ENCODE measurements at regions not wholly inside any gene's neighbourhood (a gene's known extent, or its start where the extent isn't known, plus 50 kb on each side); places are given as distances from the start of the nearest gene placed in this dataset.

DNA sequence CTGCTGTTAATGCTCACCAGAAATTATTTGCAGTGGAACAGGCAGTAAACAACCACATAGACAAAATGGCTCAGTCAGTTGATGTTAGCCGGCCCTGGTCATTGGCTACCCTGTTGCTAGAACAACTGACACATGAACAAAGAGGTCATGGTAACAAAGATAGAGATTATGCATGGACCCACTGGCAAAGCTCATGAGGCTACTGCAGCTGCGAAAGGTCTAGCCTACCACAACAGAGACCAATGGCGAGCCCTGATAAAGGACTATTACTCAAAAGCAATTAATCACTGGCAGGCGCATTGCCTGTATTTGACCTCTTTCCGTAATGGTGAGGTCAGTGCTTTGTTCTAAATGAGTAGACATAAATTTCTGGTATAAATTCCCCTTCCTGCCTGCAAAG is 474.2 kb downstream of the DSC3 start:
- no peak for DNase-seq (ENCODE audit: extremely low read depth, low read depth)
- TF ChIP-seq, protein P1, sequence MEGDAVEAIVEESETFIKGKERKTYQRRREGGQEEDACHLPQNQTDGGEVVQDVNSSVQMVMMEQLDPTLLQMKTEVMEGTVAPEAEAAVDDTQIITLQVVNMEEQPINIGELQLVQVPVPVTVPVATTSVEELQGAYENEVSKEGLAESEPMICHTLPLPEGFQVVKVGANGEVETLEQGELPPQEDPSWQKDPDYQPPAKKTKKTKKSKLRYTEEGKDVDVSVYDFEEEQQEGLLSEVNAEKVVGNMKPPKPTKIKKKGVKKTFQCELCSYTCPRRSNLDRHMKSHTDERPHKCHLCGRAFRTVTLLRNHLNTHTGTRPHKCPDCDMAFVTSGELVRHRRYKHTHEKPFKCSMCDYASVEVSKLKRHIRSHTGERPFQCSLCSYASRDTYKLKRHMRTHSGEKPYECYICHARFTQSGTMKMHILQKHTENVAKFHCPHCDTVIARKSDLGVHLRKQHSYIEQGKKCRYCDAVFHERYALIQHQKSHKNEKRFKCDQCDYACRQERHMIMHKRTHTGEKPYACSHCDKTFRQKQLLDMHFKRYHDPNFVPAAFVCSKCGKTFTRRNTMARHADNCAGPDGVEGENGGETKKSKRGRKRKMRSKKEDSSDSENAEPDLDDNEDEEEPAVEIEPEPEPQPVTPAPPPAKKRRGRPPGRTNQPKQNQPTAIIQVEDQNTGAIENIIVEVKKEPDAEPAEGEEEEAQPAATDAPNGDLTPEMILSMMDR (IDR thresholded peaks at IDR 0.05; ENCODE audit: low read depth, low read length): no peak

DNA sequence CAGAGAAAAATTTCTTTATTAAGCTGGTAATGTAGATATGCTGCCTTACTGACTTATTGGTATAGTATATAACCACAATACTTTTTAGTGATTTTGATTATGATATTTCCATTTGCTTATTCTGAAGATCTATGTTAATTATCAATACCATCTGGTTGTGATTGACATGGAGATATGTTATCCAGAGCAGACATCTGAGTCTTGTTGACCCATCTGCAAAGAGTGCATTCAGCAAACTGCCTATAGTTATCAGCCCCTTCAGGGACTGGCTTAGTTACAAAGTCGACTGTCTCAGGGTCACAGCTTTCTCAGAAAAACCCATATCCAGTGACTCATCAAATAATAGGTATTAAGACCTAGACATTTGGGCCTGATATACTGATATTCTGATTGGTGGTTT is 475.7 kb downstream of the DSC3 start:
- TF ChIP-seq, protein P1 (IDR thresholded peaks at IDR 0.05; ENCODE audit: low read depth, low read length): no peak

DNA sequence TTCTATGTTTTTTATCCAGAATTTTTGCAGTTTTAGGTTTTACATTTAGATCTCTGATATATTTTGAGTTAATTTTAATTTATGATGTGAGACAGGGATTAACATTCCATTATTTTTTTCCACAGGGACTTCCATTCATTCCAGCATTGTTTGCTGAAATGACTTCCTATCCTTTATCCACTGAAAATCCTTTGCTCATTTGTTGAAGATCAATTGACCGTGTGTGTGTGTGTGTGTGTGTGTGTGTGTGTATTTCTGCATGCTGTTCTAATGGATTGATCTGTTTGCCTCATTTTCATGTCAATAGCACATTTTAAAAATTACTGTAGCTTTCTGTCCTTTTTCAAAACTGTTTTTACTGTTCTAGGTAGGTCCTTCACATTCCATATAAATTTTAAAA is 480.3 kb downstream of the DSC3 start:
- TF ChIP-seq, protein P1 (IDR thresholded peaks at IDR 0.05; ENCODE audit: low read depth, low read length): no peak

More for the DNA sequence above, 475.7 kb downstream of the DSC3 start:
- no peak for DNase-seq (ENCODE audit: extremely low read depth, low read depth)

DNA sequence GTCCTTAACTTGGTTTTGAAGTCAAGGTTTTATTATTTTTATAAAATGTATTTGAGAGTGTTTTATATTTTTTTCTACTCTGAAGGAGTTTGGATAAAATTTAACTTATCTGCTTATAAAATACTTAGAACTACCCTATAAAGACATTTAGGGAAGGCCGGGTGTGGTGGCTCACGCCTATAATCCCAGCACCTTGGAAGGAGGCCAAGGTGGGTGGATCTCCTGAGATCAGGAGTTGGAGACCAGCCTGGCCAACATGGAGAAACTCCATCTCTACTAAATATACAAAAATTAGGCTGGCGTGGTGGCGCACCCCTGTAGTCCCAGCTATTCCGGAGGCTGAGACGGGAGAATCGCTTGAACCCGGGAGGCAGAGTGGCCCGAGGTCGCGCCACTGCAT is 486.4 kb downstream of the DSC3 start:
- TF ChIP-seq, protein P1 (IDR thresholded peaks at IDR 0.05; ENCODE audit: low read depth, low read length): no peak

More for the DNA sequence above, 480.3 kb downstream of the DSC3 start:
- no peak for DNase-seq (ENCODE audit: extremely low read depth, low read depth)

DNA sequence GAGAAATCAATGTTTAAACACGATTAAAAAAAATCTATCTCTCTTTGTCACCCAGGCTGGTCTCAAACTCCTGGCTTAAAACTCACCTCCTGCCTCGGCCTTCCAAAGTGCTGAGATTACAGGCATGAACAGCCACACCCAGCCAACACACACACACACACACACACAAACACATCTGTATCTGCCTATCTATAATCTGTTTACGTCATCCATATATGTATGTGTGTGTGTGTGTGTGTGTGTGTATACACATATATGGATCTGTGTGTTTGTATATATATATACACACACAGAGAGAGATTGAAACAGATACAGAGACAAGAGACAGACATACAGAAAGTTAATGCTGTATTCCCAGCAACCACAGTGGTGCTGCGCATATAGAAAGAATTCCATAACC is 497.1 kb downstream of the DSC3 start:
- TF ChIP-seq, protein P1 (IDR thresholded peaks at IDR 0.05; ENCODE audit: low read depth, low read length): no peak
- no peak for DNase-seq (ENCODE audit: extremely low read depth, low read depth)

More for the DNA sequence above, 486.4 kb downstream of the DSC3 start:
- DNase-seq (ENCODE audit: extremely low read depth, low read depth): no peak

DNA sequence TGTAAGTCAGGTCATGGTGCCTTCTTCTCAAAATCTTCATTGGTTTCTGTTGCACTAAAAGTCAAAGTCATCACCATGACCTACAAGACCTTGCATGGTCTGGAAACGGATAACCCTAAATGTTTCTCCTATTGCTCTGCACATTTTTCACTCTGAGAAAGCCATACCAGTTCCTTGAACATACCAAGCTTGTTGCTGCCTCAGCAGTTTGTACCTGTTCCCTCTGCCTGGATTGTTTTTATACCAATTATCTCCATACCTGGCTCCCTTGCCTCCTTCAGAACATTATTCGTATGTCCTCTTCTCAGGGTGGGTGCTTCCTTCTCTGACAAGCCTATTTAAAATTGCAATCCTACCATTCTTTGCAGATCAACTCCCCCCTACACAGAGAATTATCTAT is 498.4 kb downstream of the DSC3 start:
- TF ChIP-seq, protein P1 (IDR thresholded peaks at IDR 0.05; ENCODE audit: low read depth, low read length): no peak
- no peak for DNase-seq (ENCODE audit: extremely low read depth, low read depth)

DNA sequence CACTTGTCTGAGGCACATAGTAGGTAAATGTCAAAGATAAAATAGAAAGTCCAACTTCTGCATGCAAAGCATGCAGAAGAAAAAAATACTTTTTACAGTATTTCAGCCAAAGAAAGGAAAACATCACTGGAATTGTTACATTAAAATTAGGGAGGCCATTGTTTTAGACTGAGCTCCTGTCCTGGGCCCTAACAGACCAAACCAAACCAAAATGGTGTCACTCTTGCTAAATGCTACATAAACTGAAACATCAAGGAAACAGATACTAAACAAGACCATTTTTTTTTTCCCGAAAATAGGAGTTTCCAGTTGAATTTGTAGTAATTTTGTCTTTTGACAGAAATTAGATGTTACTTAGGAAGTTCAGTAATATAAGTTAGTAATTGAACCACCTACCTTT is 508.8 kb downstream of the DSC3 start:
- no peak for DNase-seq (ENCODE audit: extremely low read depth, low read depth)
- TF ChIP-seq, protein P1 (IDR thresholded peaks at IDR 0.05; ENCODE audit: low read depth, low read length): no peak
